ENCODE measurements at regions not wholly inside any gene's neighbourhood (a gene's known extent, or its start where the extent isn't known, plus 50 kb on each side); places are given as distances from the start of the nearest gene placed in this dataset.

DNA sequence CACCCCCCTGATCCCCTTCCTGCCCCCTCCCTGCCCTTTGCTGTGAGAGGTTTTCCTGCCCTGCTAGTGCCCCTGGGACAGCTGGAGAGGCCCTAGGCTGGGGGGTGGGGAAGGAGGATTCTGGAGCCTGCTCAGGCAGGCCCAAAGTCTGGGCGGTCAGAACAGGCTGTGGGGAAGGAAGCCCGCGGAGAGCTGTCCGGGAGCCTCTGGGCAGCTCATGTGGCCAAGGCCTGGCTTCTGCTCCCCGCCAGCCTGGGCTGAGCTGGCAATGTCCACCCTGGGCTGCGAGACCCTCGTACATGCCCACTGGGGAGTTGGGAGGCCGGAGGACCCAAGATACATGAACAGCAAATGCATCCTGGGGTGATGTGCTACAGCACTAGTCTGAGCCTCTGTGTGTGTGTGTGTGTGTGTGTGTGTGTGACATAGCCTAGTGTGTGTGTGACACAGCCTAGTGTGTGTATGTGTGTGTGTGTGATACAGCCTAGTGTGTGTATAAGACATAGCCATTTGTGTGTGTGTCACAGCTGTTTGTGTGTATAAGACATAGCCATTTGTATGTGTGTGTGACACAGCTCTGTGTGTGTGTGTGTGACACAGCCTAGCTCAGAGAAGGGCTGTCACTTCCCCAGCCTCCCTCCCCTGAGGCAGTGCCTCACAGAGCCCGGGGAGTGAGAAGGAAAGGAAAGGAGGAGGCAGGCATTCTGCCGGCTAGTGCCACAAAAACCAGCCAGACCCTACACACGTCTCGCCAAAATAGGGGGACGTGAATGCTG is 201.4 kb upstream of the CIBAR2 start:
- Histone ChIP-seq H3K23me2 (ENCODE audit: insufficient read length, low read depth, low read length, poor library complexity, severe bottlenecking) (peaks cover 5% of the 10 kb centered on the region), H3K18ac (ENCODE audit: insufficient read length, low read depth, low read length) (no peak overlapping the region), H3K4me1 (ENCODE audit: insufficient read depth, low read length) (peaks cover 13% of the 10 kb centered on the region; the same call in 1 of the 2 replicates), H3K14ac (ENCODE audit: insufficient read depth, low read length) (no peak overlapping the region; the same call in 1 of the 2 replicates), H3K56ac (ENCODE audit: insufficient read length, low read depth, low read length) (no peak overlapping the region), H2AFZ (ENCODE audit: low read length) (no peak overlapping the region), H2BK120ac (ENCODE audit: low read depth, low read length, poor library complexity, severe bottlenecking) (no peak overlapping the region), H3K4ac (ENCODE audit: low read depth, low read length) (no peak overlapping the region), H3K27me3 (ENCODE audit: insufficient read depth, low read length) (no peaks in the 10 kb centered on the region), H3K79me2 (ENCODE audit: insufficient read depth, low read length) (no peaks in the 10 kb centered on the region), H3K4me2 (ENCODE audit: insufficient read depth, insufficient read length, low read length) (no peak overlapping the region), H2BK15ac (ENCODE audit: low read depth, low read length) (no peak overlapping the region), H2BK5ac (ENCODE audit: insufficient read length, low read length) (no peak overlapping the region), H3K79me1 (ENCODE audit: insufficient read depth, low read depth, low read length, poor library complexity, severe bottlenecking) (no peaks in the 10 kb centered on the region), H3K23ac (ENCODE audit: insufficient read length, low read depth, low read length) (no peak overlapping the region), H3K9me3 (ENCODE audit: control insufficient read depth, low read depth, low read length) (no peaks in the 10 kb centered on the region), H4K91ac (ENCODE audit: insufficient read length, low read depth, low read length) (no peak overlapping the region), H4K5ac (ENCODE audit: insufficient read length, low read depth, low read length) (no peak overlapping the region), H4K20me1 (ENCODE audit: control insufficient read depth, insufficient read depth, insufficient read length) (peaks cover 3% of the 10 kb centered on the region), H4K8ac (replicated peaks; ENCODE audit: insufficient read length, low read depth, low read length) (no peak overlapping the region), H2BK12ac (ENCODE audit: insufficient read length, low read depth, low read length) (no peak overlapping the region), H3T11ph (ENCODE audit: low read length) (no peak overlapping the region), H3K9ac (ENCODE audit: extremely low read depth, insufficient read length, low read length) (no peak overlapping the region), H3K27ac (ENCODE audit: insufficient read length, low read depth, low read length) (no peak overlapping the region), H2AK5ac (ENCODE audit: insufficient read length, low read length) (no peak overlapping the region), H2BK20ac (ENCODE audit: low read depth, low read length, poor library complexity, severe bottlenecking) (no peak overlapping the region)
- DNase-seq: no peak
- Mint-ChIP-seq H3K4me1 (peaks cover 30 to 61% of the 10 kb centered on the region in 2 experiments), H3K27me3 (ENCODE audit: low read depth) (peaks cover 24% of the 10 kb centered on the region), H3K9me3 (no peaks in the 10 kb centered on the region), H3K36me3 (ENCODE audit: insufficient read depth in 1 of 3, low read depth in 3 of 3) (no peaks in the 10 kb centered on the region), H3K4me3 (0 out of 5 replicates have a peak overlapping the region, but pooled peaks of 1 of the 2 experiments have one; percentile 26), H3K27ac (peak overlapping the region in 1 of 3 experiments; percentile 27; a peak in 1 of 7 replicates)
- TF ChIP-seq, protein P1, sequence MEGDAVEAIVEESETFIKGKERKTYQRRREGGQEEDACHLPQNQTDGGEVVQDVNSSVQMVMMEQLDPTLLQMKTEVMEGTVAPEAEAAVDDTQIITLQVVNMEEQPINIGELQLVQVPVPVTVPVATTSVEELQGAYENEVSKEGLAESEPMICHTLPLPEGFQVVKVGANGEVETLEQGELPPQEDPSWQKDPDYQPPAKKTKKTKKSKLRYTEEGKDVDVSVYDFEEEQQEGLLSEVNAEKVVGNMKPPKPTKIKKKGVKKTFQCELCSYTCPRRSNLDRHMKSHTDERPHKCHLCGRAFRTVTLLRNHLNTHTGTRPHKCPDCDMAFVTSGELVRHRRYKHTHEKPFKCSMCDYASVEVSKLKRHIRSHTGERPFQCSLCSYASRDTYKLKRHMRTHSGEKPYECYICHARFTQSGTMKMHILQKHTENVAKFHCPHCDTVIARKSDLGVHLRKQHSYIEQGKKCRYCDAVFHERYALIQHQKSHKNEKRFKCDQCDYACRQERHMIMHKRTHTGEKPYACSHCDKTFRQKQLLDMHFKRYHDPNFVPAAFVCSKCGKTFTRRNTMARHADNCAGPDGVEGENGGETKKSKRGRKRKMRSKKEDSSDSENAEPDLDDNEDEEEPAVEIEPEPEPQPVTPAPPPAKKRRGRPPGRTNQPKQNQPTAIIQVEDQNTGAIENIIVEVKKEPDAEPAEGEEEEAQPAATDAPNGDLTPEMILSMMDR (conservative IDR thresholded peaks at IDR 0.05): no peak
- WGBS (ENCODE audit: extremely low coverage, insufficient read length, low lambda C conversion rate): no CpG with 5 or more reads among the region's 13 CpGs

Measured in H9 (cell line).